Panc1 (cell line): ENCODE measurements at regions not wholly inside any gene's neighbourhood (a gene's known extent, or its start where the extent isn't known, plus 50 kb on each side); places are given as distances from the start of the nearest gene placed in this dataset.

Experiments used
- CTCF ChIP-seq: fragments of 450-650 bp; IDR thresholded peaks from 2 replicates; pipeline ENCODE4 v1.5.1; 2017; ENCODE audit warnings: mild to moderate bottlenecking
- POLR2AphosphoS5 ChIP-seq: IDR thresholded peaks from 2 replicates; pipeline ENCODE4 v1.6.1; 2012; ENCODE audit warnings: mild to moderate bottlenecking, low read depth, low read length, moderate library complexity

- no peak for TF ChIP-seq POLR2AphosphoS5
- no peak for TF ChIP-seq CTCF
Observed at GRCh38 chrX:13401724-13402123, 81.9 kb upstream of the ATXN3L start.
